CD4-positive, CD25-positive, alpha-beta regulatory T cell (primary cell): ENCODE measurements at regions not wholly inside any gene's neighbourhood (a gene's known extent, or its start where the extent isn't known, plus 50 kb on each side); places are given as distances from the start of the nearest gene placed in this dataset.
"Not testable (repeated sequence)": the region's sequence is repeated elsewhere in the genome, so short reads cannot be mapped to it uniquely, and the experiment has no call there.

Source experiments
- ATAC-seq, 2 donors: fragments of 150-1000 bp; cut with Tn5 transposase; one replicate each; pipeline ENCODE4 v1.10.0; 2021; ENCODE audit warnings: low read depth in 2 of 2, moderate number of reproducible peaks in 2 of 2, moderate library complexity in 1 of 2
- DNase-seq, 3 donors: peaks; one replicate each; pipeline versions ENCODE4 v3.0.0 to v3.0.0-alpha.2; 2012 to 2022; ENCODE audit warnings: mixed read lengths in 1 of 3
- H3K27ac ChIP-seq: one replicate; pipeline ENCODE4 v1.7.0; 2013; ENCODE audit warnings: mild to moderate bottlenecking, low read length; ENCODE audit not compliant: insufficient read depth, poor library complexity, severe bottlenecking
- H3K27me3 ChIP-seq: one replicate; pipeline ENCODE4 v1.7.0; 2013; ENCODE audit warnings: low read length; ENCODE audit not compliant: control insufficient read depth, insufficient read depth
- H3K36me3 ChIP-seq: one replicate; pipeline ENCODE4 v1.7.0; 2013; ENCODE audit warnings: mild to moderate bottlenecking, low read length, moderate library complexity; ENCODE audit not compliant: control insufficient read depth, insufficient read depth
- H3K4me1 ChIP-seq: 2 replicates; pipeline ENCODE4 v1.7.0; 2013; ENCODE audit warnings: mild to moderate bottlenecking, low read length; ENCODE audit not compliant: insufficient read depth, control insufficient read depth, poor library complexity, severe bottlenecking
- H3K4me3 ChIP-seq: one replicate; pipeline ENCODE4 v1.7.0; 2013; ENCODE audit warnings: low read depth, mild to moderate bottlenecking, low read length, moderate library complexity
- H3K9me3 ChIP-seq, 2 experiments: 1 replicate in 1 of 2; 2 replicates in 1 of 2; pipeline ENCODE4 v1.7.0; 2013; ENCODE audit warnings: low read length in 2 of 2, mild to moderate bottlenecking in 1 of 2, moderate library complexity in 1 of 2; ENCODE audit not compliant: control insufficient read depth in 2 of 2
- H3K27ac Mint-ChIP-seq, 3 donors: one replicate each; pipeline ENCODE4 v1.8.0; 2020 to 2022; ENCODE audit warnings: mild to moderate bottlenecking in 3 of 3, mixed read lengths in 3 of 3, moderate library complexity in 2 of 3
- H3K27me3 Mint-ChIP-seq: one replicate; pipeline ENCODE4 v1.8.0; 2022; ENCODE audit warnings: mild to moderate bottlenecking, mixed read lengths
- H3K36me3 Mint-ChIP-seq: one replicate; pipeline ENCODE4 v1.8.0; 2020; ENCODE audit warnings: mixed read lengths
- H3K4me1 Mint-ChIP-seq, 4 donors: one replicate each; pipeline ENCODE4 v1.8.0; 2020 to 2022; ENCODE audit warnings: mixed read lengths in 4 of 4, mild to moderate bottlenecking in 1 of 4
- H3K4me3 Mint-ChIP-seq, 4 donors: one replicate each; pipeline ENCODE4 v1.8.0; 2020 to 2022; ENCODE audit warnings: mild to moderate bottlenecking in 4 of 4, mixed read lengths in 4 of 4, moderate library complexity in 3 of 4
- H3K9me3 Mint-ChIP-seq, 7 donors: one replicate each; pipeline ENCODE4 v1.8.0; 2020 to 2022; ENCODE audit warnings: mixed read lengths in 7 of 7, mild to moderate bottlenecking in 3 of 7, moderate library complexity in 2 of 7

- Mint-ChIP-seq H3K4me3 (no peak overlapping the region), H3K27ac (no peak overlapping the region), H3K9me3 (peaks cover 0 to 10% (median 4%) of the 10 kb centered on the region in 7 donors), H3K4me1 (no peaks in the 10 kb centered on the region), H3K36me3 (no peaks in the 10 kb centered on the region), H3K27me3 (no peaks in the 10 kb centered on the region)
- Histone ChIP-seq H3K4me1 (no peaks in the 10 kb centered on the region), H3K9me3 (no peaks in the 10 kb centered on the region), H3K27ac (no peak overlapping the region), H3K36me3 (no peaks in the 10 kb centered on the region), H3K27me3 (no peaks in the 10 kb centered on the region), H3K4me3 (no peak overlapping the region)
- DNase-seq (no peak), ATAC-seq (no peak)
Measured at GRCh38 chr4:138588501-138588900, 346.4 kb upstream of the SLC7A11 start.

GRCh38 chr4:138579146-138579545 is 337.0 kb upstream of the SLC7A11 start:
- Histone ChIP-seq H3K27me3 (no peaks in the 10 kb centered on the region), H3K4me1 (no peaks in the 10 kb centered on the region), H3K4me3 (no peak overlapping the region), H3K27ac (no peak overlapping the region), H3K36me3 (no peaks in the 10 kb centered on the region), H3K9me3 (no peaks in the 10 kb centered on the region)
- Mint-ChIP-seq H3K36me3 (no peaks in the 10 kb centered on the region), H3K27me3 (no peaks in the 10 kb centered on the region), H3K4me1 (no peaks in the 10 kb centered on the region), H3K9me3 (peaks cover 0 to 20% (median 5%) of the 10 kb centered on the region in 7 donors), H3K4me3 (no peak overlapping the region), H3K27ac (no peak overlapping the region)
- no peak for ATAC-seq
- DNase-seq, result no peak

GRCh38 chr4:138577826-138578225 is 335.7 kb upstream of the SLC7A11 start:
- not testable (repeated sequence) for H3K36me3 ChIP-seq, H3K4me1 Mint-ChIP-seq, H3K9me3 ChIP-seq, ATAC-seq, H3K27me3 Mint-ChIP-seq, H3K4me3 Mint-ChIP-seq, DNase-seq, H3K4me1 ChIP-seq, H3K36me3 Mint-ChIP-seq, H3K27ac ChIP-seq, H3K27me3 ChIP-seq, H3K4me3 ChIP-seq
- Mint-ChIP-seq H3K9me3 (peaks cover 0 to 20% (median 5%) of the 10 kb centered on the region in 7 donors), H3K27ac (peak overlapping the region in 1 of 3 donors; percentile 2)

GRCh38 chr4:138577145-138577544 is 335.0 kb upstream of the SLC7A11 start:
- Histone ChIP-seq H3K4me1 (no peaks in the 10 kb centered on the region), H3K27me3 (no peaks in the 10 kb centered on the region), H3K4me3 (no peak overlapping the region), H3K27ac (no peak overlapping the region), H3K36me3 (no peaks in the 10 kb centered on the region), H3K9me3 (no peaks in the 10 kb centered on the region)
- Mint-ChIP-seq H3K27ac (no peak overlapping the region), H3K36me3 (no peaks in the 10 kb centered on the region), H3K4me3 (no peak overlapping the region), H3K4me1 (no peaks in the 10 kb centered on the region), H3K27me3 (no peaks in the 10 kb centered on the region), H3K9me3 (peaks cover 0 to 20% (median 5%) of the 10 kb centered on the region in 7 donors)
- DNase-seq (no peak), ATAC-seq (no peak)

GRCh38 chr4:138576684-138577083 is 334.5 kb upstream of the SLC7A11 start:
- Mint-ChIP-seq H3K36me3 (no peaks in the 10 kb centered on the region), H3K4me1 (no peaks in the 10 kb centered on the region), H3K27me3 (no peaks in the 10 kb centered on the region), H3K9me3 (peaks cover 0 to 20% (median 5%) of the 10 kb centered on the region in 7 donors), H3K27ac (no peak overlapping the region), H3K4me3 (no peak overlapping the region)
- no peak overlapping the region for H3K4me3 ChIP-seq
- no peaks in the 10 kb centered on the region for H3K27me3 ChIP-seq
- H3K36me3 ChIP-seq, result no peaks in the 10 kb centered on the region
- no peak overlapping the region for H3K27ac ChIP-seq
- ATAC-seq (no peak), DNase-seq (no peak)
- H3K4me1 ChIP-seq, result no peaks in the 10 kb centered on the region
- no peaks in the 10 kb centered on the region for H3K9me3 ChIP-seq

GRCh38 chr4:138573246-138573645 is 331.1 kb upstream of the SLC7A11 start:
- Mint-ChIP-seq H3K9me3 (peaks cover 0 to 18% (median 3%) of the 10 kb centered on the region in 7 donors), H3K4me1 (no peaks in the 10 kb centered on the region), H3K4me3 (no peak overlapping the region), H3K27ac (no peak overlapping the region), H3K27me3 (no peaks in the 10 kb centered on the region), H3K36me3 (no peaks in the 10 kb centered on the region)
- no peak overlapping the region for H3K4me3 ChIP-seq
- no peak overlapping the region for H3K27ac ChIP-seq
- H3K27me3 ChIP-seq, result no peaks in the 10 kb centered on the region
- DNase-seq (no peak), ATAC-seq (no peak)
- H3K36me3 ChIP-seq, result no peaks in the 10 kb centered on the region
- H3K4me1 ChIP-seq, result no peaks in the 10 kb centered on the region
- no peaks in the 10 kb centered on the region for H3K9me3 ChIP-seq

- ATAC-seq, result no peak
- no peaks in the 10 kb centered on the region for H3K36me3 ChIP-seq
- H3K27ac Mint-ChIP-seq, result no peak overlapping the region
- no peaks in the 10 kb centered on the region for H3K4me1 Mint-ChIP-seq
- H3K9me3 ChIP-seq, result no peaks in the 10 kb centered on the region
- H3K36me3 Mint-ChIP-seq, result no peaks in the 10 kb centered on the region
- no peaks in the 10 kb centered on the region for H3K4me1 ChIP-seq
- H3K4me3 Mint-ChIP-seq, result no peak overlapping the region
- no peaks in the 10 kb centered on the region for H3K27me3 ChIP-seq
- H3K4me3 ChIP-seq, result no peak overlapping the region
- peaks cover 0 to 8% (median 0%) of the 10 kb centered on the region in 7 donors for H3K9me3 Mint-ChIP-seq
- no peak overlapping the region for H3K27ac ChIP-seq
- no peaks in the 10 kb centered on the region for H3K27me3 Mint-ChIP-seq
- DNase-seq, result no peak
Measured at GRCh38 chr4:138572007-138572406, 329.9 kb upstream of the SLC7A11 start.

- Histone ChIP-seq H3K36me3 (no peaks in the 10 kb centered on the region), H3K4me1 (no peaks in the 10 kb centered on the region), H3K27me3 (no peaks in the 10 kb centered on the region), H3K4me3 (no peak overlapping the region), H3K27ac (no peak overlapping the region), H3K9me3 (no peaks in the 10 kb centered on the region)
- Mint-ChIP-seq H3K27me3 (no peaks in the 10 kb centered on the region), H3K4me3 (no peak overlapping the region), H3K4me1 (no peaks in the 10 kb centered on the region), H3K27ac (no peak overlapping the region), H3K9me3 (peaks cover 0 to 2% (median 0%) of the 10 kb centered on the region in 7 donors), H3K36me3 (no peaks in the 10 kb centered on the region)
- no peak for DNase-seq
- no peak for ATAC-seq
Measured at GRCh38 chr4:138567696-138568095, 325.5 kb upstream of the SLC7A11 start.
